Coronary artery (tissue), 2 donors: ENCODE measurements at regions not wholly inside any gene's neighbourhood (a gene's known extent, or its start where the extent isn't known, plus 50 kb on each side); places are given as distances from the start of the nearest gene placed in this dataset.

Experiments used
- DNase-seq: peaks from one replicate; pipeline ENCODE4 v3.0.0-alpha.2; 2017; ENCODE audit warnings: low spot score
- H3K27ac ChIP-seq, 2 donors: fragments of 200-600 bp; sonication (generic); one replicate each; pipeline ENCODE4 v1.5.1; 2016 to 2019
- H3K4me3 ChIP-seq: fragments of 200-600 bp; sonication (generic); 2 replicates; pipeline ENCODE4 v1.5.1; 2016; ENCODE audit warnings: mild to moderate bottlenecking, moderate library complexity
- TF ChIP-seq, protein P1 (sequence below): fragments of 200-600 bp; sonication (generic); IDR thresholded peaks from one replicate; pipeline ENCODE4 v1.5.1; 2019; ENCODE audit warnings: antibody characterized with exemption

DNA sequence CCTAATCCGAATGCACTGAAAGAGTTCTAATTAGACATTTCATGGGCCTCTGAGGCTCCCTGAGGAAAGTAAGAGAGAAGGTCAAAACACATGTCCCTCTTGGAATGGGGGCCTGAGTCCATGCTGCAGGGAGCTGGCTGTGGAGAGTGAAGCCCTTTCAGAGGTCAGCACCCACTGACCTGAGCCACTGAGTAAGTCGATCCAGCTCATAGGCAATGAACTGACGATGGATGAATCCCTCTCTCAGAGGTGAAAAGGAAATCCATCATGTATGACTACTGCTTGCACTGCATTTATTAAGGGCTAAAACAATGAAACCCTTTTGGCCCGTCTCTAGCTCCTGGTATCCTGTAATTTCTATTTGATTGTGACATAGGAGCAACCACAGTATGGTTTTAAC is 288.9 kb upstream of the VLDLR start:
- no peak overlapping the region for H3K4me3 ChIP-seq
- no peak overlapping the region for H3K27ac ChIP-seq
- TF ChIP-seq, protein P1, sequence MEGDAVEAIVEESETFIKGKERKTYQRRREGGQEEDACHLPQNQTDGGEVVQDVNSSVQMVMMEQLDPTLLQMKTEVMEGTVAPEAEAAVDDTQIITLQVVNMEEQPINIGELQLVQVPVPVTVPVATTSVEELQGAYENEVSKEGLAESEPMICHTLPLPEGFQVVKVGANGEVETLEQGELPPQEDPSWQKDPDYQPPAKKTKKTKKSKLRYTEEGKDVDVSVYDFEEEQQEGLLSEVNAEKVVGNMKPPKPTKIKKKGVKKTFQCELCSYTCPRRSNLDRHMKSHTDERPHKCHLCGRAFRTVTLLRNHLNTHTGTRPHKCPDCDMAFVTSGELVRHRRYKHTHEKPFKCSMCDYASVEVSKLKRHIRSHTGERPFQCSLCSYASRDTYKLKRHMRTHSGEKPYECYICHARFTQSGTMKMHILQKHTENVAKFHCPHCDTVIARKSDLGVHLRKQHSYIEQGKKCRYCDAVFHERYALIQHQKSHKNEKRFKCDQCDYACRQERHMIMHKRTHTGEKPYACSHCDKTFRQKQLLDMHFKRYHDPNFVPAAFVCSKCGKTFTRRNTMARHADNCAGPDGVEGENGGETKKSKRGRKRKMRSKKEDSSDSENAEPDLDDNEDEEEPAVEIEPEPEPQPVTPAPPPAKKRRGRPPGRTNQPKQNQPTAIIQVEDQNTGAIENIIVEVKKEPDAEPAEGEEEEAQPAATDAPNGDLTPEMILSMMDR = no peak
- DNase-seq = no peak

DNA sequence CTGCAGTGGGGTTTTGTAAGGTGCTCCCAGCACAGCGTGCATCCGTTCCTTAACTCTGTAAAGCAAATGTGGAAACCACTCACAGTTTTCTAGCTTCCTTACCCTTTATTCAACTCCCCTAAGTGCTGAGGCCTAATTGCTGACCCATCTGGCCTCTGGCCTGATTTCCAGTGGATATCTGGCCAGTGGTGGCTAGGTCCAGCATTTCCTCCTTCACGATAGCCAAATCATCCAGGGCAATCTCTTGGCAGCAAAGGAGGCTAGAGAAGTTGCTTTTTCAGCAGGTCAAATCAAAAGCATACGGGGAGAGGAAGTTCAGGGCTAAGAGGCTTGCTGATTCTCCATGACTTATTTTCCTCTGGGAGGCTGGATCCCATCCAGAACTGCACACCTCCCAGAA is 286.3 kb upstream of the VLDLR start:
- DNase-seq = no peak
- TF ChIP-seq, protein P1 = no peak
- Histone ChIP-seq H3K27ac (no peak overlapping the region), H3K4me3 (no peak overlapping the region)

DNA sequence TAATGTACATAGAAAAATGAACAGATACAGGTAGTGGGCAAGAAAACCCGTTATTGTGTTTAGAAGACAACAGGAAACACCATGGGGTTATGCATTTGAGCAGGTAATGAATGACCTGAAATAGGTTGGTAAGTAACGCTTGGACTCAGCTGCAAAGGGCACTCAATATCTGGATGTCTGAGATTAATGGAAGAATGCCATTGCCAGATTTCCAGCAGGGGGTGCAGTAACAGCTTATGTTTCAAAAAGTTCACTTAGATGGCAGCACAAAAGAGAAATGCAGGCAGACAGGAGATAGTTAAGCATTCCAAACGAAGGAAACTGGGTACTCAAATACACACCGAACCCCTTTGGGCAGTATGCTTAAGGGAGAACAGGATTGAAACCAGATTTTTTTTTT is 285.5 kb upstream of the VLDLR start:
- H3K27ac ChIP-seq = no peak overlapping the region
- DNase-seq = no peak
- no peak overlapping the region for H3K4me3 ChIP-seq
- TF ChIP-seq, protein P1 = no peak

DNA sequence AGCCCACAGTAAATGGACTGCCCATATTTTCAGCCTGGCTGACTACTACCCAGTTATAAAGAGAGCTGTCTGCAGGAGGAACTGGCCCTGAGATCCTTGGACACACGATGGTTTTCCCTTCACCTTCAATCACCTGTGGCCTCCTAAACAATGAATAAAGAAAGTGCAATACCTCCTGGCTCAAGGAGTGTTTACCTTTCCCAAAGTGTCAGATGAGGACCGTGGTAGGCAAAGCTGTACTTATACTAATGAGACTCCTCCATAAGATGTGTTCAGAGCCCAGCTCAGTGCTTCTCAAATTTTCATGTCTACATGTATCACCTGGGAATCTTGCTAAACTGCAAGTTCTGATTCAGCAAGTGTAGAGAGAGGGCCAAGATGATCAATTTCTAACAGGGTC is 284.5 kb upstream of the VLDLR start:
- no peak overlapping the region for H3K4me3 ChIP-seq
- TF ChIP-seq, protein P1 = no peak
- DNase-seq = no peak
- H3K27ac ChIP-seq = no peak overlapping the region

DNA sequence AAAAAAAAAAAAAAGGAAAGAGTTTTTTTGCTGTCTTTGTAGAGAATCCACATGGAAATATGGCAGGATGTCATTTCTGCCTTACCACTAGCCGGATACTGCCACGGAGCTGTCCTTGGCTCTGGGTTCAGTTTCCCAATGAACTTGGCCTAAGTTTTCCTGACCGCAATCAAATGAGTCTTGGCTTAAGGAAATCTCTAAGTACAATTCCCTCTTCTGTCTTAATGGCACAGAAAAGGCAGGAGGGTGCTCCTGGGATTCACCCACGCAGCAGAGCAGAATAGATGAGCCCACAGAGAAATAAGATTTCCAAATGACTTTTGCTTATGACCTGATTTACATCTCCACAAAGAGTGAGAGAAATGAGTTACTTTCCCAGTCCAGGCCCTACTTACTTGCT is 284.0 kb upstream of the VLDLR start:
- Histone ChIP-seq H3K4me3 (no peak overlapping the region), H3K27ac (no peak overlapping the region)
- TF ChIP-seq, protein P1 = no peak
- no peak for DNase-seq

DNA sequence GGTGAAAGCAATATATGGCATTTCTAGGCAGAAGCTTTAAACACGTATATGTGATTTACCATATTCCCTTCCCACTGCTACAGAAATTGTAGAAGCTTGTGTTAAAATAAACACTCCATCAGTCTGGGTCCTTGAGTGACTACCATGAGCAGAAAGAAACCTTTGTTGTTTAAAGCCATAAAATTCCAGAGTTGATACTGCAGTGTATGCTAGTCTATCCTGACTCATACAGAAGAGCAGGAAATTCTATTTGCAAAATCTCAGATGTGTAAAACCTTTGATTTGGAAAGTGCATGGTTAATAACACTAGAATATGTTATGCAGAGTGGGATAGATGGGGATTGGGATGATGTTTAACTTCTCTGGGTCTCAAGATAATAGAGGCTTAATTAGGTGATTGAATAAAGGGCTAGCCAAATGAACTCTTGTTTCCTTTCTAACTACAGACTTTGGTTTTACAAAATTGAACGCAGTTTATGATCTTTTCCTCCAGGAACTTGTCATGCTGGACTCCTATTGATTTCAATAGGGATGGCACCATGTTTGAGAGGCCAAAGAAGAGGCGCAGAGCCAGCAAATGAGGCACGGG is 282.7 kb upstream of the VLDLR start:
- no peak for DNase-seq
- TF ChIP-seq, protein P1 = no peak
- Histone ChIP-seq H3K27ac (no peak overlapping the region), H3K4me3 (no peak overlapping the region)

DNA sequence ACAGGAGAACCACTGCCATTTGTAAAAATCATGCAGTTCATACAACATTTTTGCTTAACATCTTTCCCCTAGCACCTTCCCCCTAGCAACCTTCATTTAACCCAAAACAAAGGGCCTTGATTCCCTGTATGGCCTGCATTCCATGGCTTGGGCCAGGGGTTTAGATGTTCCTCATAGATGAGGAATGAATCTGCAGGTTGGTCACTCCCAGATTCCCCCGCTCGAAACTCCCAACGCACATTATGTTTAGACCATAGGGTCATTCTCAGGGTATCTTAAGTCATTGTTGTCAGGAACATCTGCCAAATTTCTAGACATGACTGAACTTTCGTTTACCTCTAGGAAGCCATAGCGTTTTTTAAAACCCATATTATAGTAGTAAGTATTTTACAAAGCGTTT is 282.2 kb upstream of the VLDLR start:
- TF ChIP-seq, protein P1 = no peak
- no peak overlapping the region for H3K4me3 ChIP-seq
- H3K27ac ChIP-seq = no peak overlapping the region
- no peak for DNase-seq
